ENCODE measurements at regions not wholly inside any gene's neighbourhood (a gene's known extent, or its start where the extent isn't known, plus 50 kb on each side); places are given as distances from the start of the nearest gene placed in this dataset.

- Histone ChIP-seq H3K79me1 (ENCODE audit: insufficient read depth, low read depth, low read length, poor library complexity, severe bottlenecking) (no peaks in the 10 kb centered on the region), H3T11ph (ENCODE audit: low read length) (no peak overlapping the region), H3K18ac (ENCODE audit: insufficient read length, low read depth, low read length) (no peak overlapping the region), H2BK5ac (ENCODE audit: insufficient read length, low read length) (no peak overlapping the region), H2AK5ac (ENCODE audit: insufficient read length, low read length) (no peak overlapping the region), H3K14ac (ENCODE audit: insufficient read depth, low read length) (no peak overlapping the region), H3K4me2 (ENCODE audit: insufficient read depth, insufficient read length, low read length) (no peak overlapping the region), H2BK20ac (ENCODE audit: low read depth, low read length, poor library complexity, severe bottlenecking) (no peak overlapping the region), H4K20me1 (ENCODE audit: control insufficient read depth, insufficient read depth, insufficient read length) (no peaks in the 10 kb centered on the region), H3K79me2 (ENCODE audit: insufficient read depth, low read length) (0 out of 2 replicates have a peak, but pooled peaks cover 2% of the 10 kb centered on the region), H3K9ac (ENCODE audit: extremely low read depth, insufficient read length, low read length) (no peak overlapping the region), H2BK120ac (ENCODE audit: low read depth, low read length, poor library complexity, severe bottlenecking) (no peak overlapping the region), H3K56ac (ENCODE audit: insufficient read length, low read depth, low read length) (no peak overlapping the region), H3K23me2 (ENCODE audit: insufficient read length, low read depth, low read length, poor library complexity, severe bottlenecking) (no peaks in the 10 kb centered on the region), H3K27ac (ENCODE audit: insufficient read length, low read depth, low read length) (no peak overlapping the region), H3K27me3 (ENCODE audit: insufficient read depth, low read length) (no peaks in the 10 kb centered on the region), H4K91ac (ENCODE audit: insufficient read length, low read depth, low read length) (no peak overlapping the region), H3K4me1 (ENCODE audit: insufficient read depth, low read length) (no peaks in the 10 kb centered on the region), H2AFZ (ENCODE audit: low read length) (no peak overlapping the region), H4K8ac (replicated peaks; ENCODE audit: insufficient read length, low read depth, low read length) (no peak overlapping the region), H3K9me3 (ENCODE audit: control insufficient read depth, low read depth, low read length) (no peaks in the 10 kb centered on the region), H2BK12ac (ENCODE audit: insufficient read length, low read depth, low read length) (no peak overlapping the region), H3K4ac (ENCODE audit: low read depth, low read length) (no peak overlapping the region), H2BK15ac (ENCODE audit: low read depth, low read length) (no peak overlapping the region), H3K23ac (ENCODE audit: insufficient read length, low read depth, low read length) (no peak overlapping the region), H4K5ac (ENCODE audit: insufficient read length, low read depth, low read length) (no peak overlapping the region)
- H3K27me3 Mint-ChIP-seq (ENCODE audit: low read depth) = no peaks in the 10 kb centered on the region; the same call in 1 of the 2 replicates
- DNase-seq = no peak
- no peak for TF ChIP-seq CTCF (conservative IDR thresholded peaks at IDR 0.05)
- no peak overlapping the region for H3K27ac Mint-ChIP-seq
- H3K4me3 Mint-ChIP-seq = no peak overlapping the region
- no CpG with 5 or more reads among the region's 4 CpGs for WGBS (ENCODE audit: extremely low coverage, insufficient read length, low lambda C conversion rate)
- H3K4me1 Mint-ChIP-seq = peaks cover 3 to 9% of the 10 kb centered on the region in 2 experiments; a peak in 3 of 4 replicates
- H3K36me3 Mint-ChIP-seq (ENCODE audit: insufficient read depth in 1 of 3, low read depth in 3 of 3) = peaks cover 2 to 16% (median 12%) of the 10 kb centered on the region in 3 experiments; a peak in 6 of 7 replicates
- H3K9me3 Mint-ChIP-seq = peaks cover 4 to 13% of the 10 kb centered on the region in 2 experiments; a peak in 4 of 5 replicates
These were observed 353.5 kb upstream of the POU5F2 start for GRCh38 chr5:94094793-94095441.

Measured in H9 (cell line).